Activated naive CD4-positive, alpha-beta T cell (primary cell): ENCODE measurements at regions not wholly inside any gene's neighbourhood (a gene's known extent, or its start where the extent isn't known, plus 50 kb on each side); places are given as distances from the start of the nearest gene placed in this dataset.
A peak's percentile ranks its signal among the peaks of the same experiment; 100 is the strongest.

ENCODE experiments used
- DNase-seq, 4 experiments: peaks; one replicate each; lab custom pipeline; 2025; lab: John Stamatoyannopoulos, UW

DNA sequence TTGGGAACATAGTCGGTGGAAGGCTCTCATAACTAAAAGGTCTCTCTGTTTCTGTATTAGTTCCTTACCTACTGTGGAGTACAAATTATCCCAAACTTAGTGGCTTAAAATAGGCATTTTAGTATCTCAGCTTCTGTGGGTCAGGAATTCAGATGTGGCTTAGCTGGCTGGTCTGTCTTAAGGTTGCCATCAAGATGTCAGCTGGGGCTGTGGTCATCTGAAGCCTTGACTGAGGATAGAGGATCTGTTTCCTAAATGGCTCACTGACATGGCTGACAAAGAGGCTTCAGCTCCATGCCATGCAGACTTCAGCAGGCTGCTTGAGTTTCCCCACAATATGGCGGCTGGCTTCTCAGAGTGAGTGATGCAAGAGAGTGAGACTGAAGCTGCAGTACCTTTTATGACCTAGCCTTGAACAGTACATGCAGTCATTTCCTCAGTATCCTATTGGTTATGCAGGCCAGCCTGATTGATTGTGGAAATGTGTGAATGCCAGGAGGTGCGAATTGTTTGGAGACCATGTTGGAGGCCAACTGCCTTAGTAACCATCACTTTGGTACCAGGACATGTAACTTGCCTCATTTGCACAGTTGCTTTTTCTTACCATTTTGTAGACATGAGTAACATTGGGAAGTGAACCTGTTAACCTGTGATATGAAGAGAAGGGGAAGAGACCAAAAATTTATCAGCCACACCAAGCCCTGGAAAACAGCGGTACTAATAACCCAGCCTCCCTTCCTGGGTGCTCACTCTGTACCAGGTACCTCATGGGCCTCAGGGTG is 152.8 kb upstream of the IER5L start:
- DNase-seq: no peak

DNA sequence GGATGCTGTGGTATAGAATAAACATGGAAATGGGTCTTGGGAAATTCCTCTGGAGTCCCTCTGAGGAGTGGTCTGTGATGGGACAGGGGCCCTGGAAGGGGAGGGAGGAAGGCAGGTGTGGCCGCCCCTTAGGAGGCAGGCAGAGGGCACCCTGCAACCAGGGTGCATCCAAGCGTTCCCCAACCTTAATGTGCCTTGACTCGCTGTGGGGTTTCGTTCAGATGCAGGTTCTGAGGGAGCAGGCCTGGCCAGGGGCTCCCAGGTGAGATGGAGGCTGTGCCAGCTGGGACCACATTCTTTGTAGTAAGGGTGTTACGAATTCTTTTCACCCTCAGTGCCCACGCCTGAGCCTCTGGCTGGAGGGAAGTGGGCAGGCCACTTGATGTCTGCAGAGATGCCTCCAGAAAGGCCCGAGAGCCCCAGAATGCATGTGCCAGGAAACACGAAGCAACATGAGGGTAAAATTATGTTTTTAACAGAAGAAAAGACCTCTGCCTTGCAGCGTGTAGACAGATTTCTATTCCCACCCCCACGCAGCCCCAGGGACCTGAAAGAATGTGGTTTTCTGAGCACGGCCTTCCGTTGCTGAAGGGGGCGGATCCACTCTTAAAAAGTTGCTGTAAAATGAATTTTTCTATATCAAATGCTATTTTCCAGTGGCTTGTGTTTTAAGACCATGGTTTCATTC is 150.4 kb upstream of the IER5L start:
- no peak for DNase-seq

DNA sequence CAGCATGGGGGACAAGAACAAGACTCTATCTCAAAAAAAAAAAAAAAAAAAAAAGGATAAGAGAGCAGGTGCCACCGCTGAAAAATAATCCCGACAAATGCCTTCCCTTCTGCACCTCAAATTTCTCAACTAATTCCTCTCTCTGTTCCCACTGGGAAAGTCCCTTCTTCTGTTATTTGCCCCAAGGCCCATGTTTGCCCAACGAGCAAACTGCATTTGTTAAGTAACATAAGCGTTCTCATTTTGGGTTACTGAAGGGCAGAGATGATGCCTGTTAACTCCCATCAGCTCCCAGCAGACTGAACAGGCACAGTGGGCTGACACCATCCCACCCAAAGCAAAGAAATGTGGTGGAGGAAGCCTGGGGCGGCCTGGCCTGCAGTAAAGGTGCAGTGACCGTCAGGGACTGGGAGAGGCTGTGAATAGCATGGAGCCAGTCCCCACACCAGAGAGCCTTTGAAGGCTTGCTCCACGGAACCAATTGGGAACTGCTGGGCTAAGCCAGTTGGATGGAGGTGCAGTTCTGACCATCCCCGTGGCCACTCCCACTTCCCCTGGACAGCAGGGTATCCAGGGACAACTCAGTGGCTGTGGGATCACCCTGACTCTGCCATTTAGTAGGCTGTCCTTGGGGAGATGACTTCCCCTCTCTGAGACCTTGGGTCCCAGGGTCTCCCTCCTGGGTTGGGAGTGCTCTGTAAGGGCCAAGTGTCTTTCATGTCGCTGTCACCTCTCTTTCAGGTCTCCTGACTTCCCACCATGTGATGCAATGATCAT is 149.7 kb upstream of the IER5L start:
- no peak for DNase-seq

DNA sequence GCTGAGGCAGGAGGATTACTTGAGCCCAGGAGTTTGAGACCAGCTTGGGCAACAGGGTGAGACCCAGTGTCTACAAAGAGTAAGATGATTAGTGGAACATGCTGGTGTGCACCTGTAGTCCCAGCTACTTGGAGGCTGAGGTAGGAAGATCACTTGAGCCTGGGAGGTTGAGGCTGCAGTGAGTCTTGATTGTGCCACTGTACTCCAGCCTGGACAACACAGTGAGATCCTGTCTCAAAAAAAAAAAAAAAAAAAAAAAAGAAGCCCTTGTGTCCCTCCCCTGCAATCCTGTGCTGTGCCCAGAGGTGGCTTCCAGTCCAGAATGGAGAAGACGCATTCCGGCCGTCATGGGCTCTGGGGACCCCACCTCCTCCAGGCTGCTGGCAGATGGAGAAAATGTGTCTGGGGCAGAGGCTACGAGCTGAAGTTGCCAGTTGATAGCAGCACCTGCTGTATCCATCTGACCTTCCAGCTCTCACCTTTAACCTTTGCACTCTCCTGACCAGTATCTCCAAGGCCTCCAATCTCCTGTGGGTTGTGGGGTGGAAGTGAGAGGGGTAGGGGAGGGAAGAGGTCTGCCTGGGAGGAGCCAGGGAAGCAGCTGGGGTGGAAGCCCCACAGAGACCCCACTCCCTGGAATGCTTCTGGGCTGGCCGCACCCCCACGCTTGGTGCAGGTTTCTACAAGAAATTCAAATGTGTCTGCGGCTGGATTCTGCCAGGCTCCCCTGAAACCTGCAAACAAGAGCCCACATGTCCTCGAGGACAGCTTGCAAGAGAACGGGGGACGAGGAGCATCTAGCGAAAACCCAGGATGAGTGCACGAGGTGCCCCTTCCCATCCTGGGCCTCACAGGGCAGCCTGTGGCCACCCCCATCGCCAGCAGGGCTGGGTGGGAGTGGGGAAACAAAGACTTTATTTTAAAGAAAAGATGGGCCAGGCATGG is 148.3 kb upstream of the IER5L start:
- no peak for DNase-seq

DNA sequence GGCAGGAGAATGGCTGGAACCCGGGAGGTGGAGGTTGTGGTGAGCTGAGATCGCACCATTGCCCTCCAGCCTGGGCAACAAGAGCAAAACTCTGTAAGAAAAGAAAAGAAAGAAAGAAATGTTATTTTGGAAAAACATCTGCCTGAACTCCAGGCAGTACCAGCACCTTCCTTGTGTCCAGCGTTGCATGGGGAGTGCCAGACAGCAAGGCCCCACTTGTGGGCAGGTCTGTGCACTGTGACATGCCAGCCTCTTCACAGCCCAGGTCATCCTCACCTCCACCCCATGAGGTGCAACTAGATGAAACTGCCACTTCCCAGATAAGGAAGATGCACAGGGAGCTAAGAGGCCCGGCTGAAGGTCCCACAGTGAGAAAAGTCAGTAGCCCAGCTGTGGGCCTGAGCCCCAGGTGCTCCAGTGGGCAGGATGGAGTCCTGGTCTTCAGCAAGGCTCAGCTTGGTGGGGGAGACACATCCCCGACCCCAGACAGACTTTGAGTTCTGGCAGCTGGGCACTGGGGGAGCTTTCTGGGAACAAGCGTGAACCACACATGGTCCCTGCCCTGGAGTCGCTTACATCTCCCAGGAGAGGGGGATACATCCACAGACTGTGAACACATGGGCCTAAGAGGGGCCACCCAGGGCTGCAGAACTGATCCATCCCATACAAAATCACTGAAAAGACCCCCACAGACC is 146.9 kb upstream of the IER5L start:
- DNase-seq: no peak

DNA sequence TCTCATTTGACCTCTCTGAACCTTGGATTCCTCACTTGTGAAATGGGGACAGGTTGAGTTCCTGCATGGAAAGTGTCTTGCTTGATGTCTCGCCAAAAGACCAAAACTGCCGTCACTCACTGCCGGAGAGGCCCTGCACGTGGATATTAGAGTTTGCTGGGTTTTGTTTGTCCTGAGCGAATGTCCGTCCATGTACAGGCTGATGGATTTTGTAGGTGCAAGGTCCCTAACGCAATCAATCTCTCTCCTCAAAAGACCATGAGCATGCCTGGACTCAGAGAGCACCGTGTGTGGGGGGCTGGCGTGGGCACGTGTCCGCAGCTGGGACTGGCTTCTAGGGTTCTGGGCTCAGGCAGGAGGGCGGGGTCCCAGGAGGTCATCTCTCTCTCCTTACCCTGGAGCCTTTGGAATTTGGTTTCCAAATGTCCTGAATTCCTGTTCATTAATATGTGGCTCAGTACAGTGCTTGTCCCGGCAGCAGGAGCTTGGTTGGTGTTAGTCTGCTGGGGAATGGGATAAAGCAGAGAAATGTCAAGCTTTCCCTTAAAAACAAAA is 146.0 kb upstream of the IER5L start:
- no peak for DNase-seq

DNA sequence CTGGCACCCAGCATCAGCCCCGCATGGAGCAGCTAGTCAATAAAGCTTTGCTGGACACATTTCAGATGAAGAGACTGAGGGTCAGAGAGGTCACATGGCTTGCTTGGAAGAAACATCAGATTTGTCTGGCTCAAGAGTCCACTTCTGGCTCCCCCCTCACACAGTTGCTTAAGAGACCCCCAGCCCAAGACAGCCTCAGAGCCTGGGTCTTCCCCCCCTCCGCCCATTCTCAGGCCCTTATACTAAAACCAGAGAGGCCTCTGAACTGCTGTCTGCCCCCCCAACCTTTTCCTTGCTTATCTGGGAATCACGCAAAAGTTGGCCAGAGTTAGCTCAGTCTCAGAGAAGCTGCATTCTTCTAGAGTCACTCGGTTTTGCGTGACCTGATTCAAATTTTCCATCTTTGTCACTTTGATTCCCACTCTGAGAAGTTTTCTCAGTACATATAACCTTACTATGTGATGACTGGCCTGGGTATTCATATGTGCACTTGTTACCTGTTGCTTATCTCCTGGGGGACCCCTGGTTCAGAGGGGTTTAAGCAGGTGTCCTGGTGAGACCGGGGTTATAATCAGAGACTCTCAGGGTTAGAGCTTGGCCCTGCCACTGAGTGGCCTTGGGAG is 145.4 kb upstream of the IER5L start:
- no peak for DNase-seq

DNA sequence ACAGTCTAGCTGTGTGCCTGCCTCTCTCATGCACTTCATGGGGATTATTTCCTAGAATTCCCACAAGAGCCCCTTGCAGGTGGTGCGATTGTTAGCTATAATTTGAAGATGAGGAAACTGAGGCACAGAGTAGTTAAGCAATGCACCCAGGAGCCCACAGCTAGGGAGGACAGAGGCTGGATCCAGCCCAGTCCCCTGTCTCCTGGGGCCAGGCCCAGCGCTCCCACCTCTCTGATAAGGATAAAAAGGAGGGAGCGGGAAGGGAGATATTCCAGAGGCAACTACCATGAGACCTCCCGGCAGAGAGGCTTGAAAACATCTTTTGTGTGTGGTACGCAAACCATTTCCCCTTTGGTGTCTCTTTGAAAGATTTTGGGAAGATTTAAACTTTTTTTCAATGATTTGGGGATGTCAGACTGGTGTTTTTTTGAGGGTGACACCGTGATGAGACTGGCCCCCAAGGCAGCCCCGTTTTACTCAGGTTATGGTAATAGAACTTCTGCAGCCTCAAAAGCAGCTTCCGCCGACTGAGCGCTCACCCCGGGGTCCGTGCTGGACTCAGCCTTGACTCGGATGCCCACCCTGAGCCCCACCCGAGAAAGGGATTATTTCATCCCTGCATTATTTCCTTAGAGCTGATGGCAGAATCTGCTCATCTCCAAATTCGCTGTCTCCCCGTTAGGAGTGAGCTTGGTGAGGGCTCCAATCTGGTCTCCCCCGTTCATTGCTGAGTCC is 144.7 kb upstream of the IER5L start:
- DNase-seq: no peak

DNA sequence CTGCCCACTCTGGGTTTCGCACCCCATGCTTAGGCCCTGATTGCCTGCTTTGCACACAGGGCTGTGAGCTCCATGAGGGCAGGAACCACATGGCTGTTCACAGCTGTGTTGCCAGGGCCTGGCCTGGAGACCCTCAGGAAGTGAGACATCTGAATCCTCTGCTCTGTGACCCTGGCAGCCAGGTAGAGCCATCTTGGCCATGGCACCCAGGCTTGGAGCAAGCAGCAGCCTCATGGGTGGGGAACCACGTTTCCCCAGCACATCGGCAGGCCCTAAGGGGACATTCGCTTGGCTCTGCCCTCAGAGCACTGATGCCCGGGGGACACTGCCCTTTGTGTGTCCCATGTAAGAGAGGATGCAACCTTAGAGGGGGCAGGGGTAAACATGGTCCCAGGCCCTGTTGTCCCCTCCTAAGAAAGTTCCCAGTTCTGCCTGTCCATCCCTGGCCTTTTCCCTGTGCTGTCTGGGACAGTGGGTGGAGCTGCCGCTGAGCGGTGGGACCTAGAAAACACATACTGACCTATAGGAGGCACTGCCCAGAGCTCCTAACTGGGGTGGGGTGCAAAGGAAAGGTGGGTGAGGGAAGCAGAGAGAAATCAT is 144.1 kb upstream of the IER5L start:
- no peak for DNase-seq

DNA sequence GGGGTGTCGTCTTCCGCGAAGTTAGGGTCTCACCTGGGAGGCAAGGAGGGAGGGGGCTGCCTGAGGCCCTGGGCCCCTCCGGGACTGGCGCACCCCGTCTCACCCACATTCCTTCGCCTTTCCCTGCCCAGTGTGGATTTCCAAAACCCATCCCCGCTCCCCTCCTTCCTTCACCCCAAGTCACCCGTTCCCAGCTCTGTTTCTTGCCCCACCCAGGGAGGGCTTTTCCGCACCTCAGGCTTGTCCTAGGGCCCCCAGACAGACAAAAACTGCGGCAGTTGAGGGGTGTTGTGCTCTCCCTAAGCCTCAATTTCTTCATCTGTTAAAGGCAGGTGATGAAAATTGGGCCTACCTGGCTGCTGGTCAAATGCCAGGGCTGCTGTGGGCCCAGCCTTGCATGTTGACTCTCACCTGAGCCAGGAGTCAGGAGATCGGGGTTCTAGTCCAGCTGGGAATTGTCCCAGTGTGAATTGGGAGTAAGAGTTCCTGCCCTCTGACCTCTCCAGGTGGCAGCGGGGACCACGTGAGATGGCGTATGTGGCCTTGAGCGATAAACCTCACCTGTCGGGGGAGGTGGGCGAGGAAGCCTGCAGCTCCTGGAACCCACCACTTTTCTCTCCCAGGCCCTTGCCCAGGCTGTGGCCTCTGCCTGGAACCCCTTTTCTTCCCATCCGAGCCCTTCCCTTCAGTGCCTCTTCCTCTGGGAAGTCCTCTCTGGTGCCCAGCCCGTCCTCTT is 143.4 kb upstream of the IER5L start:
- no peak for DNase-seq

DNA sequence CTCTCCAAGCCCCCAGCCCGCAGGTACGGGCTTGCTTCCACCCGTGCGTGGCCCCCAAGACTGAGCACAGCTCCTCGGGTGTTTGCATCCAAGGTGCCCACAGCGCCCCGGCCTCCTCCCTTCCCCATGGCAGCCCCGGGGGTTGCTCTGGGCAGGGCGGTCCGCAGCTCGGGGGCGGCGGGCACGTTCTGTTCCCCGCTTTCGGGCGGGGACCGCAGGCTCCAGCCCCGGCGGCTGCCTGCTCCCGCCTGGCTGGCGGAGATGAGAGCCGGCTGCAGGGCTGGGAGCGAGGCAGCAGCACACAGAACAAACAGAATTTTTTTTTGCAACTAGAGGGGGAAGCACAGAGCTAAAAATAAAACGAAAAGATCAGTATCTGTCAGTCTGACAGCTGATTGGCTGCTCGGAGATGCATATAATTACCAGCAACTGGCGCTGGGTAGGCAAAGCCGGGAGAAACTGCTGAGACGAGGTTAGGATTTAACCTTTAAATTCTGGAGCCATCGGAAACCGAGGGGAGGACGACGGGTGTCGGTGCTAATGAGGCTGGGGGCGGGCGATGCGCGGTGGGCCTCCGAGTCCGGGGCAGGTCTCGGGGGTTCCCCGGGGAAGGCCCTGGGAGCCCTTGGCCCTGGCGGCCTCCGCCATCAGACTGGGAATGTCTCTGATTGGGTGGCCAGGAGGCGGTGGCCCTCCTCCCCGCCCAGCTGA is 142.7 kb upstream of the IER5L start:
- peak in 1 of 4 experiments; percentile 24 for DNase-seq

DNA sequence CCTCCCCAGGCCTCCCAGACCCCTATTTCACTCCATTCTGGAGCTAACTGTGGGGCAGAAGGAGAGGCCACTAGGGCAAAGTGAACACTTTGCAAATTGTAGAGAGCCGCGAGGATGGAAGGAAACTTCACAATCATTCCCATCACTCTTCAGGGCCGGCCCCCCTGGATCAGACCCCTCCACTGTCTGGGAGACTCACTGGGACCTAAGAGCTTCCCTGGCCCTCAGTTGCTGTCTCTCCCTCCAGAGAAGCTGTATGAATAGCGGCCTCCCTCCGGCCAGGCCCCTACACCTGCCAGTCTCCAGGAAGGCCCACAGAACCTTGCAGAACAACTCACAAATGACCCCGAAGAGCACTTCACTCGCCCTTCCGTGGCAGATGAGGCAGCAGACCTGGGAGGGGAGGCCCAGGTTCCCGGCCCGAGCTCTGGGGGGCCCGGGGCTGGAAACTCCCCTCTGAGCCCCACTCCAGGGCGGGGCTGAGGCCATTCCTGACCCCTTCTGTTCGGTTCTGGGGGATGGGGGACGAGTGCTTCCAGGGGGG is 141.9 kb upstream of the IER5L start:
- no peak for DNase-seq

DNA sequence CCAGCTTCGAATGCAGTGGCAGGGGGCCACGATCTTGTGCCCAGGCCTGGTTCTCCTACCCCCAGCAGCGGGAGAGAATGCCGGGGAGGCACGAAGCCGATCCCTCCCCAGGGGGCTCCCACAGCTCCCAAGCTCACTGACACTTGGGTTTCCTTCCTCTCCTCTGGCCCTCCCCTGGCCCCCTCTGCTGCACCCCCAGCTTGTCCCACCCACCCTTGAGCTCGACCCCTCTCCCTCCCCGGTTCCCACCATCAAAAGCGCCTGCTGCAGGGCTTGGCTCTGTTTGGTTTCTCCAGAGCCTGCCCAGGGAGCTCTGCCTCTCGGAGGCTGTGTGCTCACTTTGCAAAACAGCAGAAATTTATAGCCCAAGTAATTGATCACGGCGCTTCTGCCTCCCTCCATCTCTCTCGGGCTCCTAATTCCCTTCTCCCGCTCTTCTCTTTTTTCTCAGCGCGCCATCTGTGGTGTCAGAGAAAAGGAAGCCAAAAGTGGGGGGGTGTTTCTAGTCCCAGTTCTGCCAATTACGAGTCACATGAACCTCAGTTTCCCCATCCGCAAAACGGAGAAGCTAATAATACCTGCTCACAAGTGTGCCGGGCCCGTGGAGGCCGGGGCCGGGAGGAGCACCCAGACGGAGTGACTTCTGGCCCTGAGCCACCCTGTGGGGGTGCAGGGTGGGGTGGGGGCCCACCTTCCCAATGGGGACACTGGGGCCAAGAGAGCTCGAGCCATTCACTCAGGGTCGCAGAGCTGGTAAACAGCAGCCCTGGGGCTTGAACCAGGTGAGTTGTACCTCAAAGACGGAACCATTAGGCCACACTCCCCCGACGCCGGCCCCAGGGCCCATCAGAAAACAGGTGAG is 141.2 kb upstream of the IER5L start:
- no peak for DNase-seq

DNA sequence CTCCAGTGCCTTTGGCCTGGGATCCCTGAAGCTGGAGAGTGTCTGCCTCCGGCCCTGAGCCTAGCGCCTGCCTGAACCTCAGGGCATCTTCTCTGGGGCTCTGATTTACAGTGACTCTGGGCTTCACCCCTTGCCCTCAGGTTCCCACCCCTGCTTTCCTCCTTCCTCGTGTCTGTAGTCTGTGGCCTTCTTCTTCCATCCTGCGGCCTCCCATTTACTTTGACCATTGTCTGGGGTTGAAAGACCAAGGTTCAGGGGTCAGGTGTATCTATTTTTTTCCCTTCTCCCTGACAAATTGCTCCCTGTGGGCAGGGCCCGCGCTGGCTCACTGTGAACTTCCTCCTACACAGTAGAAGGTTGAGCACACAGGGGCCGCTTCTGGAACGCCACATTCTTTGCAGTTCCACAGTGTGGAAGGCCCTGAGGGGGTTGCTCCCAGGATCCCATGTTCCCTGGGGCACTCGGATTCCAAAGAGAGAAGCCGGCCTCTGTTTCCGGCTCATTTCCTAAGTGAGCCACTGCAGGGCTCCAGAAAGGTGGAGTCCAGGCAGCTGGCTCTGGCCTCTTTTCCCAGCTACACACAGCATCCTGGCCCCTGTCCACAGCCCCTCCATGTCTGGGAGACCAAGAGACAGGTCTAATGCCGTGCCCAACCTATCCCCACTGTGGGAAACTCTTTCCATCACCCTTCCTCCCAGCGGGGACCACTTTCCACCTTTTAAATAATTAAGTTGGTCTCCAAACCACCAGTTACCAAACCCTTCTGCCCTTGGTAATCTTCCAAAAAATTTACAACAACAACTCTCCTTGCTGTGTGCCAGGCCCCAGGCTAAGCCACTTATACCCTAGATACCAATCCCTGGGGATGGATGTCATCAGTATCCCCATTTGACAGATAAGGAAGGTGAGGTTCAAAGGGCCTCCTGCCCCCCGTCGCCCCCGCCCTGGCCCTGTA is 140.3 kb upstream of the IER5L start:
- DNase-seq: no peak
